ENCODE measurements at regions not wholly inside any gene's neighbourhood (a gene's known extent, or its start where the extent isn't known, plus 50 kb on each side); places are given as distances from the start of the nearest gene placed in this dataset.

- no peaks in the 10 kb centered on the region for H3K9me3 ChIP-seq (ENCODE audit: insufficient read depth, low read length, severe bottlenecking)
- no peak overlapping the region for H3K27ac ChIP-seq (ENCODE audit: low read length)
- H3K4me2 ChIP-seq (ENCODE audit: insufficient read depth, low read length): no peak overlapping the region
- no peaks in the 10 kb centered on the region for H3K4me1 ChIP-seq (ENCODE audit: insufficient read depth, low read length)
- no peak overlapping the region for H3K9ac ChIP-seq (ENCODE audit: low read depth, low read length)
- TF ChIP-seq, protein P1, sequence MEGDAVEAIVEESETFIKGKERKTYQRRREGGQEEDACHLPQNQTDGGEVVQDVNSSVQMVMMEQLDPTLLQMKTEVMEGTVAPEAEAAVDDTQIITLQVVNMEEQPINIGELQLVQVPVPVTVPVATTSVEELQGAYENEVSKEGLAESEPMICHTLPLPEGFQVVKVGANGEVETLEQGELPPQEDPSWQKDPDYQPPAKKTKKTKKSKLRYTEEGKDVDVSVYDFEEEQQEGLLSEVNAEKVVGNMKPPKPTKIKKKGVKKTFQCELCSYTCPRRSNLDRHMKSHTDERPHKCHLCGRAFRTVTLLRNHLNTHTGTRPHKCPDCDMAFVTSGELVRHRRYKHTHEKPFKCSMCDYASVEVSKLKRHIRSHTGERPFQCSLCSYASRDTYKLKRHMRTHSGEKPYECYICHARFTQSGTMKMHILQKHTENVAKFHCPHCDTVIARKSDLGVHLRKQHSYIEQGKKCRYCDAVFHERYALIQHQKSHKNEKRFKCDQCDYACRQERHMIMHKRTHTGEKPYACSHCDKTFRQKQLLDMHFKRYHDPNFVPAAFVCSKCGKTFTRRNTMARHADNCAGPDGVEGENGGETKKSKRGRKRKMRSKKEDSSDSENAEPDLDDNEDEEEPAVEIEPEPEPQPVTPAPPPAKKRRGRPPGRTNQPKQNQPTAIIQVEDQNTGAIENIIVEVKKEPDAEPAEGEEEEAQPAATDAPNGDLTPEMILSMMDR (IDR thresholded peaks at IDR 0.05; ENCODE audit: borderline replicate concordance, extremely low read depth, low read length, poor library complexity, severe bottlenecking): no peak
- TF ChIP-seq EZH2 (IDR thresholded peaks at IDR 0.05; ENCODE audit: borderline replicate concordance, low read depth, low read length, severe bottlenecking): no peak
- DNase-seq (no peak), ATAC-seq (ENCODE audit: insufficient read depth, low read depth) (no peak)
- no peaks in the 10 kb centered on the region for H4K20me1 ChIP-seq (ENCODE audit: insufficient read depth, low read length)
- no peaks in the 10 kb centered on the region for H3K36me3 ChIP-seq (ENCODE audit: insufficient read depth, low read length)
- no peaks in the 10 kb centered on the region for H3K79me2 ChIP-seq (ENCODE audit: insufficient read depth, low read length)
- no peak overlapping the region for H2AFZ ChIP-seq (ENCODE audit: low read depth, low read length)
- no peak overlapping the region for H3K4me3 ChIP-seq (ENCODE audit: low read depth in 1 of 2, low read length in 2 of 2)
- no peaks in the 10 kb centered on the region for H3K27me3 ChIP-seq (ENCODE audit: insufficient read depth, low read length, poor library complexity)
Measured at GRCh38 chr5:3019045-3019444, 267.6 kb upstream of the IRX2 start.

DNA sequence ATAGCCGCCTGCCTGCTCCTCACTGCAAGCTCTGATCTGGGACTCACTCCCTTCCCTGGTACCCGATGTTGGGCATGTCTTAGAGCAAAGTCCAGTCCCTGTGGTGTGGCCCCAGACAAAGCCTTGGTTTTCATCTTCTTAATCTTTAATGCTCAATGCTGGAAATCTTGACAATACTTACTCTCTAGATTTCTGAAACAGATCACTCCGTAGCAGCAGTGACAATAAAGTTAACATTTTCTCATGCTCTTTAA lies 260.2 kb upstream of the IRX2 start:
- Histone ChIP-seq H3K9me3 (ENCODE audit: insufficient read depth, low read length, severe bottlenecking) (no peaks in the 10 kb centered on the region), H3K4me3 (ENCODE audit: low read depth in 1 of 2, low read length in 2 of 2) (no peak overlapping the region), H4K20me1 (ENCODE audit: insufficient read depth, low read length) (no peaks in the 10 kb centered on the region), H3K27ac (ENCODE audit: low read length) (peak overlapping the region; percentile 79), H3K27me3 (ENCODE audit: insufficient read depth, low read length, poor library complexity) (no peaks in the 10 kb centered on the region), H3K9ac (ENCODE audit: low read depth, low read length) (no peak overlapping the region), H3K4me1 (ENCODE audit: insufficient read depth, low read length) (peaks cover 20% of the 10 kb centered on the region), H3K4me2 (ENCODE audit: insufficient read depth, low read length) (no peak overlapping the region), H2AFZ (ENCODE audit: low read depth, low read length) (no peak overlapping the region), H3K79me2 (ENCODE audit: insufficient read depth, low read length) (no peaks in the 10 kb centered on the region), H3K36me3 (ENCODE audit: insufficient read depth, low read length) (no peaks in the 10 kb centered on the region)
- ATAC-seq (ENCODE audit: insufficient read depth, low read depth) (no peak), DNase-seq (no peak)
- TF ChIP-seq, protein P1 (IDR thresholded peaks at IDR 0.05; ENCODE audit: borderline replicate concordance, extremely low read depth, low read length, poor library complexity, severe bottlenecking): no peak

- no peaks in the 10 kb centered on the region for H3K27me3 ChIP-seq (ENCODE audit: insufficient read depth, low read length, poor library complexity)
- H3K79me2 ChIP-seq (ENCODE audit: insufficient read depth, low read length): no peaks in the 10 kb centered on the region
- no peaks in the 10 kb centered on the region for H3K9me3 ChIP-seq (ENCODE audit: insufficient read depth, low read length, severe bottlenecking)
- H2AFZ ChIP-seq (ENCODE audit: low read depth, low read length): peak overlapping the region; percentile 59
- H3K4me2 ChIP-seq (ENCODE audit: insufficient read depth, low read length): no peak overlapping the region
- ATAC-seq (ENCODE audit: insufficient read depth, low read depth) (peak; percentile 78), DNase-seq (peak; percentile 13)
- H4K20me1 ChIP-seq (ENCODE audit: insufficient read depth, low read length): no peaks in the 10 kb centered on the region
- H3K4me1 ChIP-seq (ENCODE audit: insufficient read depth, low read length): peaks cover 20% of the 10 kb centered on the region
- peak overlapping the region; percentile 79 for H3K27ac ChIP-seq (ENCODE audit: low read length)
- no peaks in the 10 kb centered on the region for H3K36me3 ChIP-seq (ENCODE audit: insufficient read depth, low read length)
- H3K4me3 ChIP-seq (ENCODE audit: low read depth in 1 of 2, low read length in 2 of 2): no peak overlapping the region
- TF ChIP-seq EZH2 (IDR thresholded peaks at IDR 0.05; ENCODE audit: borderline replicate concordance, low read depth, low read length, severe bottlenecking): no peak
- TF ChIP-seq, protein P1 (IDR thresholded peaks at IDR 0.05; ENCODE audit: borderline replicate concordance, extremely low read depth, low read length, poor library complexity, severe bottlenecking): no peak
- no peak overlapping the region for H3K9ac ChIP-seq (ENCODE audit: low read depth, low read length)
Measured at GRCh38 chr5:3010953-3011763, 259.7 kb upstream of the IRX2 start.

Data from DND-41 (cell line).